Keratinocyte (primary cell): ENCODE measurements at regions not wholly inside any gene's neighbourhood (a gene's known extent, or its start where the extent isn't known, plus 50 kb on each side); places are given as distances from the start of the nearest gene placed in this dataset.

ENCODE experiments used
- DNase-seq: peaks from one replicate; pipeline ENCODE4 v3.0.0-alpha.2; 2011; ENCODE audit warnings: low read depth, missing footprints, low spot score
- FAIRE-seq: peaks from 2 replicates; lab custom pipeline; 2011; peaks lifted over from hg19 to GRCh38; lab: Jason Lieb, UNC
- H2AFZ ChIP-seq: 2 replicates; pipeline ENCODE4 v1.6.0; 2012; ENCODE audit warnings: low read length, control low read depth, inconsistent platforms; ENCODE audit not compliant: control insufficient read depth
- H3K27ac ChIP-seq: 2 replicates; pipeline ENCODE4 v1.5.1; 2011; ENCODE audit warnings: low read length; ENCODE audit not compliant: control insufficient read depth, insufficient read depth
- H3K27me3 ChIP-seq: 3 replicates; pipeline ENCODE4 v1.6.0; 2011; ENCODE audit warnings: low read length; ENCODE audit not compliant: control insufficient read depth, insufficient read depth; ENCODE audit errors: extremely low read depth
- H3K36me3 ChIP-seq, 2 experiments: 2 replicates in 1 of 2; 3 replicates in 1 of 2; pipeline ENCODE4 v1.5.1; 2011; ENCODE audit warnings: low read length in 2 of 2, mild to moderate bottlenecking in 1 of 2; ENCODE audit not compliant: control insufficient read depth in 2 of 2, insufficient read depth in 2 of 2; ENCODE audit errors: extremely low read depth in 1 of 2
- H3K4me1 ChIP-seq: 3 replicates; pipeline ENCODE4 v1.5.1; 2011; ENCODE audit warnings: low read length; ENCODE audit not compliant: control insufficient read depth, insufficient read depth; ENCODE audit errors: extremely low read depth
- H3K4me2 ChIP-seq: 3 replicates; pipeline ENCODE4 v1.6.0; 2011; ENCODE audit warnings: low read depth, low read length; ENCODE audit not compliant: control insufficient read depth, insufficient read depth; ENCODE audit errors: extremely low read depth
- H3K4me3 ChIP-seq, 3 experiments: fragments of 200-600 bp in 1 of 3; sonication (generic) in 1 of 3; 2 replicates in 2 of 3; 3 replicates in 1 of 3; pipeline ENCODE4 v1.5.1; 2011 to 2016; ENCODE audit warnings: low read length in 3 of 3, mild to moderate bottlenecking in 3 of 3, control low read depth in 2 of 3, inconsistent platforms in 1 of 3, low read depth in 1 of 3, mixed read lengths in 1 of 3, mixed run types in 1 of 3, moderate library complexity in 1 of 3; ENCODE audit not compliant: control insufficient read depth in 2 of 3, insufficient read depth in 2 of 3; ENCODE audit errors: extremely low read depth in 1 of 3
- H3K79me2 ChIP-seq: 2 replicates; pipeline ENCODE4 v1.6.0; 2012; ENCODE audit warnings: low read length; ENCODE audit not compliant: control insufficient read depth, insufficient read depth
- H3K9ac ChIP-seq: 3 replicates; pipeline ENCODE4 v1.6.0; 2011; ENCODE audit warnings: low read length; ENCODE audit not compliant: control insufficient read depth, insufficient read depth; ENCODE audit errors: extremely low read depth
- H3K9me1 ChIP-seq: 3 replicates; pipeline ENCODE4 v1.6.0; 2011; ENCODE audit warnings: low read length; ENCODE audit not compliant: control insufficient read depth, insufficient read depth; ENCODE audit errors: extremely low read depth
- H3K9me3 ChIP-seq: 2 replicates; pipeline ENCODE4 v1.5.1; 2012; ENCODE audit warnings: low read depth, low read length; ENCODE audit not compliant: control insufficient read depth
- H4K20me1 ChIP-seq: 3 replicates; pipeline ENCODE4 v1.6.0; 2011; ENCODE audit warnings: low read length; ENCODE audit not compliant: control insufficient read depth, insufficient read depth; ENCODE audit errors: extremely low read depth
- CTCF ChIP-seq, 3 experiments: IDR thresholded peaks in 1 of 3; conservative IDR thresholded peaks in 1 of 3; optimal IDR thresholded peaks in 1 of 3; 2 replicates in 2 of 3; 3 replicates in 1 of 3; pipeline versions ENCODE3 to v1.5.1; 2011; ENCODE audit warnings: low read length in 3 of 3, mild to moderate bottlenecking in 3 of 3, moderate library complexity in 2 of 3, control low read depth in 1 of 3, inconsistent platforms in 1 of 3; ENCODE audit not compliant: insufficient read depth in 2 of 3; ENCODE audit errors: extremely low read depth in 1 of 3
- EZH2 ChIP-seq: IDR thresholded peaks from one replicate; pipeline ENCODE4 v1.6.1; 2012; ENCODE audit warnings: inconsistent platforms, mild to moderate bottlenecking, low read length, moderate library complexity
- dilution Hi-C: fragments of 300-500 bp; cut with MboI; formaldehyde crosslinking; loops from one replicate; pipeline ENCODE4 v1.7.0; 2020; ENCODE audit warnings: low sequenced_read_pairs; ENCODE audit not compliant: extremely low pct_ligation_motif_present

DNA sequence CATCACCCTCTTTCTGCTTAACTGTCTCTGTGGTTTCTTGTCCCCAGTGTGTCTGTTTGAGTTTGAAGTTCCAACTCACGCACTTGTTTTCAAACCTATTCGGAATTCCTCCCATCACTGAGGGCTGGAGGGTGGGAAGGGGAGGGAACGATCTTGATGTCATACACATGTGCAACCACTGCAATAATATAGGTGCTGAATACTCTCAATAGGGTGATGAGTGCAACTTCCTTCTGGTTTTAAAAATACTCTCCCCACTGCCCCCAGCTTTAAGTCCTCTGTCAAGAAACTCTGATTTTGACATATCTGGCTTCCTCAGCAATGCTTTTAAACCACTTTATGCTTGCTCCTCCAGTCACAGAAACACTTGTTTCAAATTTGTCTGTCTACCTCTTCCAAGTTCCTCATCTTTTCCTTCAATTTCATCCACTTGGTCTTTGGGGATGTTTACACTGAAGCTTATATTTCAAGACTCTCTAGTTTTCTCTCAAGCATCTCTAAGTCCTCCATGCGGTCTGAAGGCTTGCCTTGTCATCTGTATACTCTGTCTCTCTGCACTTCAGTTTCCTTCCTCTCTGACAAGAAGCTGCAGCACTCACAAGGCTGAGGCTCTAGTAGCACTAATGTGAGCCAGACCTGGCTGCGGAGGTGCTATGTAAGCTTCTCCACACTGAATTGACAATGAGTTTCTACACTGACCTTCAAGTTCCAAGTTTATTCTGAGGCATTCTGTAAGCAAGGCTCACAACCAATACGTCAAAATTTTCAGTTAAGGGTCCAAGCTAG lies 422.3 kb downstream of the ZEB2 start:
- Histone ChIP-seq H3K79me2 (no peaks in the 10 kb centered on the region), H3K9me1 (no peaks in the 10 kb centered on the region), H3K27ac (no peak overlapping the region), H3K9ac (no peak overlapping the region), H3K4me3 (no peak overlapping the region), H2AFZ (no peak overlapping the region), H3K36me3 (no peaks in the 10 kb centered on the region), H3K27me3 (no peaks in the 10 kb centered on the region), H3K9me3 (peaks cover 2% of the 10 kb centered on the region), H3K4me1 (peaks cover 27% of the 10 kb centered on the region), H4K20me1 (no peaks in the 10 kb centered on the region), H3K4me2 (no peak overlapping the region)
- no peak for DNase-seq
- TF ChIP-seq CTCF (optimal IDR thresholded peaks at IDR 0.05 in 1 of 3, IDR thresholded peaks at IDR 0.05 in 1 of 3, conservative IDR thresholded peaks at IDR 0.05 in 1 of 3; ENCODE audit: extremely low read depth in 1 of 3, insufficient read depth in 2 of 3, low read length in 3 of 3) (no peak), EZH2 (no peak)
- dilution Hi-C loops = no loop called here
- FAIRE-seq = no peak

- Histone ChIP-seq H3K9me3 (peaks cover 2% of the 10 kb centered on the region), H3K27ac (no peak overlapping the region), H3K36me3 (no peaks in the 10 kb centered on the region), H3K27me3 (no peaks in the 10 kb centered on the region), H3K4me3 (no peak overlapping the region), H4K20me1 (no peaks in the 10 kb centered on the region), H3K79me2 (no peaks in the 10 kb centered on the region), H2AFZ (no peak overlapping the region), H3K4me2 (no peak overlapping the region), H3K4me1 (peaks cover 17% of the 10 kb centered on the region), H3K9ac (no peak overlapping the region), H3K9me1 (no peaks in the 10 kb centered on the region)
- TF ChIP-seq EZH2 (no peak), CTCF (optimal IDR thresholded peaks at IDR 0.05 in 1 of 3, IDR thresholded peaks at IDR 0.05 in 1 of 3, conservative IDR thresholded peaks at IDR 0.05 in 1 of 3; ENCODE audit: extremely low read depth in 1 of 3, insufficient read depth in 2 of 3, low read length in 3 of 3) (no peak)
- dilution Hi-C loops = no loop called here
- DNase-seq (no peak), FAIRE-seq (no peak)
Measured at GRCh38 chr2:144096531-144096930, 423.4 kb downstream of the ZEB2 start.
